ENCODE measurements at regions not wholly inside any gene's neighbourhood (a gene's known extent, or its start where the extent isn't known, plus 50 kb on each side); places are given as distances from the start of the nearest gene placed in this dataset.

DNA sequence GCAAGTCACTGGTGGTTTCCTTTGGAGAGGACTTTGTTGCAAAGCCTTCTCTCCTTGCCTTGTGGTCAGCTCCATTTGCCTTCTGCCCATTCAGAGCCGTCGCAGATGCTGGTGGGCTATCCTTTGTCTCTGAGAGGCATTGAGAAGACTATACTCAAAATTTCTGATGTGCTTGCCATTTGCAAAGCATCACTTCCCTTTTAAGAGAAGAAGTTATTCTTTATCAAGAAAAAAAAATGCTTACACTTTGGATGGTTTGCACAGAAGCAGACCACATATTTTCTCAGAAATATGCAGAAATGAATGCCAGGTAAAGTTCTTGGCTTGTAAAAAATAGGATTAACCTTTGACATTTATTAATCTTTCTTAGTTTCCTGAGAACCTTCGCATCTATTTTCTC lies 195.8 kb upstream of the KLF4 start:
- intact Hi-C loops (cut with micrococcal nuclease): no loop called here
- ChIA-PET CTCF (no interaction called here), POLR2A (ENCODE audit: unreplicated experiment) (no interaction called here)
- no peaks in the 10 kb centered on the region for H3K4me1 ChIP-seq (ENCODE audit: insufficient read depth, low read length)
- H3K9me2 ChIP-seq (replicated peaks; ENCODE audit: low read length): no peaks in the 10 kb centered on the region
- H3K9me3 ChIP-seq (ENCODE audit: low read length): no peaks in the 10 kb centered on the region
- H3K9ac ChIP-seq (ENCODE audit: low read length): no peak overlapping the region
- DNase-seq (no peak), ATAC-seq (no peak)
- no peaks in the 10 kb centered on the region for H3F3A ChIP-seq (ENCODE audit: low read length, unreplicated experiment)
- no peaks in the 10 kb centered on the region for H4K20me1 ChIP-seq (ENCODE audit: low read length)
- no TSS peak for BruUV-seq (replicated peaks)
- no peak overlapping the region for H3K4me3 ChIP-seq (ENCODE audit: low read length)
- no peak for TF ChIP-seq EZH2phosphoT487 (IDR thresholded peaks at IDR 0.05; ENCODE audit: borderline replicate concordance, low read length)
- no peak for TF ChIP-seq CTCF (conservative IDR thresholded peaks at IDR 0.05; ENCODE audit: low read depth, low read length)
- TF ChIP-seq EZH2 (IDR thresholded peaks at IDR 0.05; ENCODE audit: low read length, unreplicated experiment): no peak
- H3K4me2 ChIP-seq (ENCODE audit: low read length): no peak overlapping the region
- H3K79me2 ChIP-seq (ENCODE audit: low read length): no peaks in the 10 kb centered on the region
- no peaks in the 10 kb centered on the region for H3K27me3 ChIP-seq (ENCODE audit: low read length)
- H2AFZ ChIP-seq (ENCODE audit: low read length): no peak overlapping the region
- H3K36me3 ChIP-seq (ENCODE audit: low read depth, low read length): no peaks in the 10 kb centered on the region
- no peak overlapping the region for H3K27ac ChIP-seq (ENCODE audit: low read length)

- Histone ChIP-seq H4K20me1 (ENCODE audit: low read length) (no peaks in the 10 kb centered on the region), H3K27ac (ENCODE audit: low read length) (no peak overlapping the region), H3K27me3 (ENCODE audit: low read length) (no peaks in the 10 kb centered on the region), H3F3A (ENCODE audit: low read length, unreplicated experiment) (no peaks in the 10 kb centered on the region), H3K4me3 (ENCODE audit: low read length) (no peak overlapping the region), H2AFZ (ENCODE audit: low read length) (no peak overlapping the region), H3K9me3 (ENCODE audit: low read length) (no peaks in the 10 kb centered on the region), H3K9ac (ENCODE audit: low read length) (no peak overlapping the region), H3K79me2 (ENCODE audit: low read length) (no peaks in the 10 kb centered on the region), H3K36me3 (ENCODE audit: low read depth, low read length) (no peaks in the 10 kb centered on the region), H3K4me1 (ENCODE audit: insufficient read depth, low read length) (no peaks in the 10 kb centered on the region), H3K9me2 (replicated peaks; ENCODE audit: low read length) (no peaks in the 10 kb centered on the region), H3K4me2 (ENCODE audit: low read length) (no peak overlapping the region)
- intact Hi-C loops (cut with micrococcal nuclease): no loop called here
- ATAC-seq (no peak), DNase-seq (no peak)
- ChIA-PET POLR2A (ENCODE audit: unreplicated experiment) (no interaction called here), CTCF (no interaction called here)
- TF ChIP-seq EZH2 (IDR thresholded peaks at IDR 0.05; ENCODE audit: low read length, unreplicated experiment) (no peak), CTCF (conservative IDR thresholded peaks at IDR 0.05; ENCODE audit: low read depth, low read length) (no peak), EZH2phosphoT487 (IDR thresholded peaks at IDR 0.05; ENCODE audit: borderline replicate concordance, low read length) (no peak)
- BruUV-seq (replicated peaks): no TSS peak
Observed at GRCh38 chr9:107684224-107684623, 194.7 kb upstream of the KLF4 start.

DNA sequence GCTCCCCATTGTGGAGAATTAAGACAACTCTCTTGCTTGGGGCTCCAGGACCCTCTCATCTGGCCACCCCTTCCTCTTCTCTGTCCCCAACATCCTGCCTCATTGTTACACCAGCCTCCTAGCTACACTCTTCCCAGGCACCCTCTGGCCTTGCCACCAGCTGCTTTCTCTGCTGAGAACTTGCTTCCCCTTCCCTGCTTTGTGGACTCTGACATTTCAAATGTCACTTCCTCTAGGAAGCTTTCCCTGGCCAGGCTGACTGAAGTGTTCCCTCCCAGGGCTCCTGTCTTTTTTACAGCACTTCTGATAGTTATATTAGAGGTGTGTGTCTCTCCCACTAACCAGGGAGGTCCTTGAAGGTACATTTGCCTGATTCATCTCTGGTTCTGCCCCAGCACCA lies 194.0 kb upstream of the KLF4 start:
- no peak overlapping the region for H2AFZ ChIP-seq (ENCODE audit: low read length)
- no peaks in the 10 kb centered on the region for H3K9me2 ChIP-seq (replicated peaks; ENCODE audit: low read length)
- no peak for DNase-seq
- BruUV-seq (replicated peaks): no TSS peak
- H3K4me1 ChIP-seq (ENCODE audit: insufficient read depth, low read length): no peaks in the 10 kb centered on the region
- H3K27ac ChIP-seq (ENCODE audit: low read length): no peak overlapping the region
- no peak overlapping the region for H3K9ac ChIP-seq (ENCODE audit: low read length)
- no peak overlapping the region for H3K4me2 ChIP-seq (ENCODE audit: low read length)
- no peaks in the 10 kb centered on the region for H3K9me3 ChIP-seq (ENCODE audit: low read length)
- ChIA-PET POLR2A (ENCODE audit: unreplicated experiment) (no interaction called here), CTCF (no interaction called here)
- no peaks in the 10 kb centered on the region for H3K27me3 ChIP-seq (ENCODE audit: low read length)
- H4K20me1 ChIP-seq (ENCODE audit: low read length): no peaks in the 10 kb centered on the region
- no peaks in the 10 kb centered on the region for H3F3A ChIP-seq (ENCODE audit: low read length, unreplicated experiment)
- TF ChIP-seq EZH2phosphoT487 (IDR thresholded peaks at IDR 0.05; ENCODE audit: borderline replicate concordance, low read length): no peak
- no peak for TF ChIP-seq CTCF (conservative IDR thresholded peaks at IDR 0.05; ENCODE audit: low read depth, low read length)
- no peak for TF ChIP-seq EZH2 (IDR thresholded peaks at IDR 0.05; ENCODE audit: low read length, unreplicated experiment)
- no peaks in the 10 kb centered on the region for H3K79me2 ChIP-seq (ENCODE audit: low read length)
- intact Hi-C loops (cut with micrococcal nuclease): no loop called here
- ATAC-seq: no peak
- H3K4me3 ChIP-seq (ENCODE audit: low read length): no peak overlapping the region
- H3K36me3 ChIP-seq (ENCODE audit: low read depth, low read length): no peaks in the 10 kb centered on the region
